Vagina (tissue), 2 donors: ENCODE measurements at regions not wholly inside any gene's neighbourhood (a gene's known extent, or its start where the extent isn't known, plus 50 kb on each side); places are given as distances from the start of the nearest gene placed in this dataset.

Source experiments
- CTCF ChIP-seq, 3 experiments: fragments of 450-650 bp in 2 of 3; fragments of 200-600 bp in 1 of 3; sonication (generic) in 1 of 3; IDR thresholded peaks; one replicate each; pipeline ENCODE4 v1.5.1; 2017 to 2019; ENCODE audit warnings: antibody characterized with exemption in 3 of 3, mild to moderate bottlenecking in 2 of 3, moderate library complexity in 2 of 3
- POLR2A ChIP-seq, 2 donors: fragments of 450-650 bp; IDR thresholded peaks; one replicate each; pipeline ENCODE4 v1.6.1; 2017; ENCODE audit warnings: antibody characterized with exemption in 2 of 2, mild to moderate bottlenecking in 2 of 2, moderate library complexity in 2 of 2
- POLR2AphosphoS5 ChIP-seq, 2 donors: sonication (generic); formaldehyde crosslinking; IDR thresholded peaks; one replicate each; pipeline ENCODE4 v1.9.0; 2017; ENCODE audit warnings: antibody characterized with exemption in 2 of 2, mild to moderate bottlenecking in 2 of 2, low read depth in 1 of 2; ENCODE audit not compliant: insufficient read depth in 1 of 2

- TF ChIP-seq POLR2A (IDR thresholded peaks at IDR 0.05) (no peak), CTCF (IDR thresholded peaks at IDR 0.05) (no peak), POLR2AphosphoS5 (IDR thresholded peaks at IDR 0.05; ENCODE audit: insufficient read depth in 1 of 2, low read depth in 1 of 2) (no peak)
Measured at GRCh38 chr10:44042926-44043602, 341.8 kb downstream of the CXCL12 start.
